GM10266 (cell line): ENCODE measurements at regions not wholly inside any gene's neighbourhood (a gene's known extent, or its start where the extent isn't known, plus 50 kb on each side); places are given as distances from the start of the nearest gene placed in this dataset.

ENCODE experiments used
- DNase-seq: peaks from one replicate; pipeline ENCODE4 v3.0.0; 2012; ENCODE audit errors: extremely low spot score
- CTCF ChIP-seq: IDR thresholded peaks from 2 replicates; pipeline ENCODE4 v1.5.1; 2012; ENCODE audit warnings: mild to moderate bottlenecking, low read depth; ENCODE audit not compliant: control insufficient read depth, insufficient read depth; ENCODE audit errors: missing control alignments

GRCh38 chr16:65828296-65828695, 538.2 kb upstream of the CDH5 start:
- no peak for TF ChIP-seq CTCF
- no peak for DNase-seq

- no peak for TF ChIP-seq CTCF
- DNase-seq = no peak
Measured at GRCh38 chr16:65827231-65827630, 539.3 kb upstream of the CDH5 start.

- DNase-seq = no peak
- TF ChIP-seq CTCF = no peak
Measured at GRCh38 chr16:65825191-65825856, 541.2 kb upstream of the CDH5 start.

GRCh38 chr16:65822148-65822547, 544.3 kb upstream of the CDH5 start:
- no peak for DNase-seq
- TF ChIP-seq CTCF = no peak

GRCh38 chr16:65819136-65819898, 547.2 kb upstream of the CDH5 start:
- TF ChIP-seq CTCF = no peak
- DNase-seq = no peak

GRCh38 chr16:65817799-65818198, 548.7 kb upstream of the CDH5 start:
- TF ChIP-seq CTCF = no peak
- no peak for DNase-seq

DNA sequence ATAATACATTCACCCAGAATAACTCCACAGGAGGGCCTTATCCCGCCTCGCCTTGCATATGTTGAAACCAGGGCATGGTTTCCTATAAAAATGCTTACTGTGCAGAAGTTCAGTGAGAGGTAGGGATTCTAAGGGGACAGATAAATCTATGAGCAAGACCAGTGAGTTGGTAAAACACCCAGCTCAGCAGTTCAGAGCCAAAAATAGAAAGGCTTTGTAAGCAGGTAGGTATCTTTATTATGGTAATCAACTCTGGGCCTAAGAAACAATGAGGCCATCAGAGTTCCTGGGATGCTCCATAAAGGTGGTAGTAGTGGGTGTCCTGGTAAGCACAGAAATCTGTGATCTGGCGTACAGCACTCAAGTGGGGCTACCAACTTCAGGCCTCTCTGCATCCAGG, 549.4 kb upstream of the CDH5 start:
- no peak for DNase-seq
- no peak for TF ChIP-seq CTCF
